ENCODE measurements at regions not wholly inside any gene's neighbourhood (a gene's known extent, or its start where the extent isn't known, plus 50 kb on each side); places are given as distances from the start of the nearest gene placed in this dataset.

DNA sequence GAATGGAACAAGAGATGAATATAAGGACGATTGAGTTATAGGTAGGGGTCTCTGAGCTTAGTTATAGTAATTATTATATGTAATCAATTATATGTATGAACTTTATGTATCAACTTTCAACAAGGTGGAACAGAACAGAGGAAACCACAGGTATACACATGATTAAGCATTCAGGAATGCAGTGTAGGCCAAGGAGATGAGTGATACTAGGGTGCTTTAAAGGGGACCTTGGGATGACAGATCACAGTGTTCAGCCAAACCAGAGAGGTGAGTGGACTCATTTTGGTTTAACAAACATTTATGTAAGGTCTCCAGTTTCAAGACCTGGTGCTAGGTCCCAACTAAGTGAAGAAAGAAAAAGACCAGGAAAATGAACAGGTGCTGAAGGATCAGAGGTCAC, 895.5 kb downstream of the ROBO2 start:
- no peaks in the 10 kb centered on the region for H3K36me3 ChIP-seq (ENCODE audit: control insufficient read depth, insufficient read depth, low read length)
- H3K4me3 ChIP-seq (replicated peaks; ENCODE audit: low read depth, low read length): no peak overlapping the region
- DNase-seq (ENCODE audit: extremely low read depth, insufficient read length): no peak
- H3K27me3 ChIP-seq (replicated peaks; ENCODE audit: control insufficient read depth, insufficient read depth, low read length): no peaks in the 10 kb centered on the region
- TF ChIP-seq, protein P1, sequence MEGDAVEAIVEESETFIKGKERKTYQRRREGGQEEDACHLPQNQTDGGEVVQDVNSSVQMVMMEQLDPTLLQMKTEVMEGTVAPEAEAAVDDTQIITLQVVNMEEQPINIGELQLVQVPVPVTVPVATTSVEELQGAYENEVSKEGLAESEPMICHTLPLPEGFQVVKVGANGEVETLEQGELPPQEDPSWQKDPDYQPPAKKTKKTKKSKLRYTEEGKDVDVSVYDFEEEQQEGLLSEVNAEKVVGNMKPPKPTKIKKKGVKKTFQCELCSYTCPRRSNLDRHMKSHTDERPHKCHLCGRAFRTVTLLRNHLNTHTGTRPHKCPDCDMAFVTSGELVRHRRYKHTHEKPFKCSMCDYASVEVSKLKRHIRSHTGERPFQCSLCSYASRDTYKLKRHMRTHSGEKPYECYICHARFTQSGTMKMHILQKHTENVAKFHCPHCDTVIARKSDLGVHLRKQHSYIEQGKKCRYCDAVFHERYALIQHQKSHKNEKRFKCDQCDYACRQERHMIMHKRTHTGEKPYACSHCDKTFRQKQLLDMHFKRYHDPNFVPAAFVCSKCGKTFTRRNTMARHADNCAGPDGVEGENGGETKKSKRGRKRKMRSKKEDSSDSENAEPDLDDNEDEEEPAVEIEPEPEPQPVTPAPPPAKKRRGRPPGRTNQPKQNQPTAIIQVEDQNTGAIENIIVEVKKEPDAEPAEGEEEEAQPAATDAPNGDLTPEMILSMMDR (IDR thresholded peaks at IDR 0.05; ENCODE audit: insufficient read depth, low read length, poor library complexity, severe bottlenecking): no peak

GRCh38 chr3:77939726-77940125, 899.8 kb downstream of the ROBO2 start:
- H3K36me3 ChIP-seq (ENCODE audit: control insufficient read depth, insufficient read depth, low read length): no peaks in the 10 kb centered on the region
- TF ChIP-seq, protein P1 (IDR thresholded peaks at IDR 0.05; ENCODE audit: insufficient read depth, low read length, poor library complexity, severe bottlenecking): no peak
- H3K4me3 ChIP-seq (replicated peaks; ENCODE audit: low read depth, low read length): no peak overlapping the region
- DNase-seq (ENCODE audit: extremely low read depth, insufficient read length): no peak
- H3K27me3 ChIP-seq (replicated peaks; ENCODE audit: control insufficient read depth, insufficient read depth, low read length): no peaks in the 10 kb centered on the region

DNA sequence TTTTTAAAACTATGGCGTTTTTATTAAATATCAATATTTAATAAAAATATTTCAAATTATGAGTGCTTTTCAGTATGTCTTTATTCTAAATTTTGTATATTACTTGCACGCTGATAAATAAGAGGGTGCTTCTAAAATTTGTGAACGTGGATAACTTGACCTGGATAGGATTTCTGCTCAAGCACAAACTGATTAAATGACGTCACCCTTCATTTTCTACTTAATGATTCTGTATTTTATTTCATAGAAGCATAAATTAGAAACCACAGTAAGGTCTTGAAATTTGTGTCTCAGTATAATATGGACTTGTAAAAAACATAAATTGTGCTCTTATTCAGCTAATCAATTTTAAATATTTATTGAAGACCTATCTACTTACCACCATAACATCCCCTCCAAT, 903.7 kb downstream of the ROBO2 start:
- Histone ChIP-seq H3K27me3 (replicated peaks; ENCODE audit: control insufficient read depth, insufficient read depth, low read length) (no peaks in the 10 kb centered on the region), H3K36me3 (ENCODE audit: control insufficient read depth, insufficient read depth, low read length) (no peaks in the 10 kb centered on the region), H3K4me3 (replicated peaks; ENCODE audit: low read depth, low read length) (no peak overlapping the region)
- TF ChIP-seq, protein P1 (IDR thresholded peaks at IDR 0.05; ENCODE audit: insufficient read depth, low read length, poor library complexity, severe bottlenecking): no peak
- no peak for DNase-seq (ENCODE audit: extremely low read depth, insufficient read length)

DNA sequence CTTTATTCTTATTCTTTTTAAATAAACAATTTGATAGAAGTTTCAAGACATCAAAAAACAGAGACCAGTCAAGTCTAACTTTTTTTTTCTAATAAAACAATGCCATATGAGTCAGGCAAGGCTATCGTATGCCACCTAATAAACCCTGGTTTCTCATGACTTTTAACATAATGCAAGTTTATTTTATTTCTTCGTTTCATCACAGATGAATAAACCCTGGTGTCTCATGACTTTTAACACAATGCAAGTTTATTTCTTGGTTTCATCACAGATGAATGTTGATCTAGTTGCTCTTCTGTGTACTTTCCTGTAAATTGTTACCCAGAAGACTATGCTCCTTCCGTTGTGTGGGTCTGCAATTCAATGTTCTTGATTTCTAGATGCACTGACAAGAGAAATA, 905.4 kb downstream of the ROBO2 start:
- TF ChIP-seq, protein P1 (IDR thresholded peaks at IDR 0.05; ENCODE audit: insufficient read depth, low read length, poor library complexity, severe bottlenecking): no peak
- Histone ChIP-seq H3K4me3 (replicated peaks; ENCODE audit: low read depth, low read length) (no peak overlapping the region), H3K36me3 (ENCODE audit: control insufficient read depth, insufficient read depth, low read length) (no peaks in the 10 kb centered on the region), H3K27me3 (replicated peaks; ENCODE audit: control insufficient read depth, insufficient read depth, low read length) (no peaks in the 10 kb centered on the region)
- DNase-seq (ENCODE audit: extremely low read depth, insufficient read length): no peak

DNA sequence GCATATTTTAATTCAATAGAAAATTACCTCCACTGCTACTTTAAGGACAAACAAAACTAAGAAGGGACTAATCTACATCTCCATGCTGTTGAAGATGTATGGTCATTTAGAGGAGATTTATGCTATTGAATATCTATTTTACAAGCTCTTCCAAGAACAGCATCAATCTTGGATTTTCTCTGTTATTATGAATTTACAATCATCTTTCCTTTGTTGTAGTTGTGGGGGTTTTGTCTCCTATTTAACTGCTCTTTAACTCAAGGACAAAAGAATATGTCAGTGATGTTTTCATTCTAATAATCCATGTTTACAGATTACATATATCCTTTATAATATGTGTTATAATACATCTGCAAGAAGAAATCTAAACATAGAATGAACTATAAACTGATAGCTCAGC, 907.8 kb downstream of the ROBO2 start:
- Histone ChIP-seq H3K36me3 (ENCODE audit: control insufficient read depth, insufficient read depth, low read length) (no peaks in the 10 kb centered on the region), H3K27me3 (replicated peaks; ENCODE audit: control insufficient read depth, insufficient read depth, low read length) (no peaks in the 10 kb centered on the region), H3K4me3 (replicated peaks; ENCODE audit: low read depth, low read length) (no peak overlapping the region)
- no peak for DNase-seq (ENCODE audit: extremely low read depth, insufficient read length)
- TF ChIP-seq, protein P1 (IDR thresholded peaks at IDR 0.05; ENCODE audit: insufficient read depth, low read length, poor library complexity, severe bottlenecking): no peak

GRCh38 chr3:77967621-77968020, 927.7 kb downstream of the ROBO2 start:
- Histone ChIP-seq H3K36me3 (ENCODE audit: control insufficient read depth, insufficient read depth, low read length) (no peaks in the 10 kb centered on the region), H3K4me3 (replicated peaks; ENCODE audit: low read depth, low read length) (no peak overlapping the region), H3K27me3 (replicated peaks; ENCODE audit: control insufficient read depth, insufficient read depth, low read length) (no peaks in the 10 kb centered on the region)
- TF ChIP-seq, protein P1 (IDR thresholded peaks at IDR 0.05; ENCODE audit: insufficient read depth, low read length, poor library complexity, severe bottlenecking): no peak
- DNase-seq (ENCODE audit: extremely low read depth, insufficient read length): no peak

Measured in GM06990 (cell line).